ENCODE measurements at regions not wholly inside any gene's neighbourhood (a gene's known extent, or its start where the extent isn't known, plus 50 kb on each side); places are given as distances from the start of the nearest gene placed in this dataset.

DNA sequence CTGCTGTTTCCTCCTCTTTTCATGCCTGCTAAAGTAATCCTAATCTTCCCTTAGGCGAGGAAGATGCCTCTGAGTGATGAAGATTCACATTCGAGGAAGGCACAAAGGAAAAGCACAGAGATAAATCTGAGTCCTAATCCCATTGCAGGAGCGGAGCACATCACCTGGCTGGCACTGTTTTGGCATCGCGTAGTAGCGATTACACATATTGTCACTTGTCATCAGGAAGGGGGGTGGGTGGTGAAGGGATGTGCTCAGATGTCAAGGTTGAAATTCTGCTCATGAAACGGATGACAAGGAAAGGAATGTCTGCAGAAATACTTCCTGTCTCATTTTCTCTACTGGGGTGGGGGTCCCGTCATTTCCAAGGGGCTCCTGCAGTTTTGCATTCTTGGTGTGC lies 363.1 kb upstream of the EEF2KMT start:
- no peak for TF ChIP-seq CTCF (IDR thresholded peaks at IDR 0.05)
- TF ChIP-seq POLR2A (IDR thresholded peaks at IDR 0.05), result no peak

All from vagina (tissue), 2 donors.